ENCODE measurements at regions not wholly inside any gene's neighbourhood (a gene's known extent, or its start where the extent isn't known, plus 50 kb on each side); places are given as distances from the start of the nearest gene placed in this dataset.

GRCh38 chr6:43853066-43853650, 83.1 kb downstream of the VEGFA start:
- Histone ChIP-seq H3K4me3 (no peak overlapping the region), H3K27ac (no peak overlapping the region), H3K4me2 (peak overlapping the region; percentile 6; the same call in 1 of the 2 replicates), H3K36me3 (ENCODE audit: low read depth) (no peaks in the 10 kb centered on the region), H4K20me1 (ENCODE audit: insufficient read depth) (no peaks in the 10 kb centered on the region), H3K9me3 (ENCODE audit: insufficient read depth, low read depth) (no peaks in the 10 kb centered on the region), H2AFZ (0 out of 2 replicates have a peak overlapping the region, but pooled peaks have one; percentile 41), H3K27me3 (ENCODE audit: insufficient read depth, low read depth) (no peaks in the 10 kb centered on the region), H3F3A (ENCODE audit: insufficient read depth, low read depth) (peaks cover 24% of the 10 kb centered on the region; the same call in 1 of the 2 replicates), H3K4me1 (replicated peaks; ENCODE audit: insufficient read depth) (peaks cover 47% of the 10 kb centered on the region), H3K9me2 (ENCODE audit: insufficient read depth) (no peaks in the 10 kb centered on the region), H3K79me2 (ENCODE audit: low read depth) (no peaks in the 10 kb centered on the region)
- ChIA-PET POLR2A (ENCODE audit: unreplicated experiment) (no interaction called here), CTCF (no interaction called here)
- TF ChIP-seq EZH2 (IDR thresholded peaks at IDR 0.05; ENCODE audit: low read depth), result no peak
- TF ChIP-seq, protein P1, sequence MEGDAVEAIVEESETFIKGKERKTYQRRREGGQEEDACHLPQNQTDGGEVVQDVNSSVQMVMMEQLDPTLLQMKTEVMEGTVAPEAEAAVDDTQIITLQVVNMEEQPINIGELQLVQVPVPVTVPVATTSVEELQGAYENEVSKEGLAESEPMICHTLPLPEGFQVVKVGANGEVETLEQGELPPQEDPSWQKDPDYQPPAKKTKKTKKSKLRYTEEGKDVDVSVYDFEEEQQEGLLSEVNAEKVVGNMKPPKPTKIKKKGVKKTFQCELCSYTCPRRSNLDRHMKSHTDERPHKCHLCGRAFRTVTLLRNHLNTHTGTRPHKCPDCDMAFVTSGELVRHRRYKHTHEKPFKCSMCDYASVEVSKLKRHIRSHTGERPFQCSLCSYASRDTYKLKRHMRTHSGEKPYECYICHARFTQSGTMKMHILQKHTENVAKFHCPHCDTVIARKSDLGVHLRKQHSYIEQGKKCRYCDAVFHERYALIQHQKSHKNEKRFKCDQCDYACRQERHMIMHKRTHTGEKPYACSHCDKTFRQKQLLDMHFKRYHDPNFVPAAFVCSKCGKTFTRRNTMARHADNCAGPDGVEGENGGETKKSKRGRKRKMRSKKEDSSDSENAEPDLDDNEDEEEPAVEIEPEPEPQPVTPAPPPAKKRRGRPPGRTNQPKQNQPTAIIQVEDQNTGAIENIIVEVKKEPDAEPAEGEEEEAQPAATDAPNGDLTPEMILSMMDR (conservative IDR thresholded peaks at IDR 0.05), result no peak
- no peak for DNase-seq
- BruUV-seq (replicated peaks), result no TSS peak
- intact Hi-C loops (cut with micrococcal nuclease; ENCODE audit: unreplicated experiment), result loop anchor here (5.0 kb wide), 1 partner anchor 81 kb away; the partner anchor contains the start of gene VEGFA

- intact Hi-C loops (cut with micrococcal nuclease; ENCODE audit: unreplicated experiment), result loop anchor here (5.0 kb wide), 1 partner anchor 80 kb away; the partner anchor contains the start of gene VEGFA
- BruUV-seq (replicated peaks), result no TSS peak
- H3K4me2 ChIP-seq, result peak overlapping the region; percentile 6
- ChIA-PET CTCF (no interaction called here), POLR2A (ENCODE audit: unreplicated experiment) (no interaction called here)
- H3K79me2 ChIP-seq (ENCODE audit: low read depth), result no peaks in the 10 kb centered on the region
- H3K27ac ChIP-seq, result no peak overlapping the region
- no peak overlapping the region for H2AFZ ChIP-seq
- peaks cover 49% of the 10 kb centered on the region for H3K4me1 ChIP-seq (replicated peaks; ENCODE audit: insufficient read depth)
- no peaks in the 10 kb centered on the region for H3K27me3 ChIP-seq (ENCODE audit: insufficient read depth, low read depth)
- H3F3A ChIP-seq (ENCODE audit: insufficient read depth, low read depth), result peaks cover 24% of the 10 kb centered on the region; the same call in 1 of the 2 replicates
- no peak for DNase-seq
- H3K9me2 ChIP-seq (ENCODE audit: insufficient read depth), result no peaks in the 10 kb centered on the region
- no peak for TF ChIP-seq EZH2 (IDR thresholded peaks at IDR 0.05; ENCODE audit: low read depth)
- TF ChIP-seq, protein P1 (conservative IDR thresholded peaks at IDR 0.05), result no peak
- no peaks in the 10 kb centered on the region for H3K9me3 ChIP-seq (ENCODE audit: insufficient read depth, low read depth)
- no peaks in the 10 kb centered on the region for H3K36me3 ChIP-seq (ENCODE audit: low read depth)
- H3K4me3 ChIP-seq, result no peak overlapping the region
- H4K20me1 ChIP-seq (ENCODE audit: insufficient read depth), result no peaks in the 10 kb centered on the region
These were observed 82.4 kb downstream of the VEGFA start for GRCh38 chr6:43852350-43852864.

- Histone ChIP-seq H3K4me1 (replicated peaks; ENCODE audit: insufficient read depth) (peaks cover 44% of the 10 kb centered on the region), H3K4me3 (no peak overlapping the region), H3K27me3 (ENCODE audit: insufficient read depth, low read depth) (no peaks in the 10 kb centered on the region), H3F3A (ENCODE audit: insufficient read depth, low read depth) (peaks cover 17% of the 10 kb centered on the region; the same call in 1 of the 2 replicates), H3K9me2 (ENCODE audit: insufficient read depth) (no peaks in the 10 kb centered on the region), H2AFZ (no peak overlapping the region), H3K4me2 (peak overlapping the region; percentile 6), H3K79me2 (ENCODE audit: low read depth) (no peaks in the 10 kb centered on the region), H3K36me3 (ENCODE audit: low read depth) (no peaks in the 10 kb centered on the region), H3K27ac (no peak overlapping the region), H3K9me3 (ENCODE audit: insufficient read depth, low read depth) (no peaks in the 10 kb centered on the region), H4K20me1 (ENCODE audit: insufficient read depth) (no peaks in the 10 kb centered on the region)
- no TSS peak for BruUV-seq (replicated peaks)
- TF ChIP-seq, protein P1 (conservative IDR thresholded peaks at IDR 0.05), result no peak
- no peak for TF ChIP-seq EZH2 (IDR thresholded peaks at IDR 0.05; ENCODE audit: low read depth)
- POLR2A ChIA-PET (ENCODE audit: unreplicated experiment), result no interaction called here
- peak; percentile 56 to 65 for DNase-seq
- CTCF ChIA-PET, result interaction anchor here (0.5 kb wide), 1 partner anchor 79 kb away, joined by 3 read pairs; no protein-coding TSS in a partner anchor
- intact Hi-C loops (cut with micrococcal nuclease; ENCODE audit: unreplicated experiment), result loop anchor here (5.0 kb wide), 1 partner anchor 79 kb away; the partner anchor contains the start of gene VEGFA
These were observed 81.3 kb downstream of the VEGFA start for GRCh38 chr6:43851204-43851865.

Measured in PC-9 (cell line).